Stimulated activated CD4-positive, alpha-beta T cell treated with anti-CD3 and anti-CD28 coated beads, Interleukin-15, amount 100 ng/mL, for 48 hours (primary cell): ENCODE measurements at regions not wholly inside any gene's neighbourhood (a gene's known extent, or its start where the extent isn't known, plus 50 kb on each side); places are given as distances from the start of the nearest gene placed in this dataset.
"Not testable (repeated sequence)": the region's sequence is repeated elsewhere in the genome, so short reads cannot be mapped to it uniquely, and the experiment has no call there.

Source experiments
- DNase-seq, 2 donors: peaks; one replicate each; pipeline ENCODE4 v3.0.0-alpha.2; 2020; ENCODE audit warnings: low read depth in 2 of 2

- no peak for DNase-seq
These were observed 111.3 kb downstream of the KIF26A start for GRCh38 chr14:104249706-104250105.

DNA sequence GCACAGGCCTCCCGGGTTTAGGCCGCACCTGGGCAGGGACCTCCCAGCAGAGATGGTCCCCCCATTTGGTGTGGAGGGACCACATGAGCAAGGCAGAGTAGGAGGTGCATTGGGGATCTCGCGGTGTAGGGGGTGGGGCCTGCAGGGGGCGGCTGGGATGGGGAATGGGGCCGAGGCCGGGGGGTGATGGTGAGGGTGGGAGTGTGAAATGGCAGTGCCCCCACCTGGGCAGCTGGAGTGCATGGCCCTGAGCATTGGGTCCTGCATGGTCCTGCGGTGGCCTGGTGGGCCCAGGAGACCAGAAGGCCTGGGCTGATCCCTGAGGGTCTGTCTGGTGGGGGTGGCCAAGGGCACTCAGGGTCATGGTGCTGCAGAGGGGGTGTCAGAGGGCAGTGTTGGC lies 111.8 kb downstream of the KIF26A start:
- no peak for DNase-seq

DNA sequence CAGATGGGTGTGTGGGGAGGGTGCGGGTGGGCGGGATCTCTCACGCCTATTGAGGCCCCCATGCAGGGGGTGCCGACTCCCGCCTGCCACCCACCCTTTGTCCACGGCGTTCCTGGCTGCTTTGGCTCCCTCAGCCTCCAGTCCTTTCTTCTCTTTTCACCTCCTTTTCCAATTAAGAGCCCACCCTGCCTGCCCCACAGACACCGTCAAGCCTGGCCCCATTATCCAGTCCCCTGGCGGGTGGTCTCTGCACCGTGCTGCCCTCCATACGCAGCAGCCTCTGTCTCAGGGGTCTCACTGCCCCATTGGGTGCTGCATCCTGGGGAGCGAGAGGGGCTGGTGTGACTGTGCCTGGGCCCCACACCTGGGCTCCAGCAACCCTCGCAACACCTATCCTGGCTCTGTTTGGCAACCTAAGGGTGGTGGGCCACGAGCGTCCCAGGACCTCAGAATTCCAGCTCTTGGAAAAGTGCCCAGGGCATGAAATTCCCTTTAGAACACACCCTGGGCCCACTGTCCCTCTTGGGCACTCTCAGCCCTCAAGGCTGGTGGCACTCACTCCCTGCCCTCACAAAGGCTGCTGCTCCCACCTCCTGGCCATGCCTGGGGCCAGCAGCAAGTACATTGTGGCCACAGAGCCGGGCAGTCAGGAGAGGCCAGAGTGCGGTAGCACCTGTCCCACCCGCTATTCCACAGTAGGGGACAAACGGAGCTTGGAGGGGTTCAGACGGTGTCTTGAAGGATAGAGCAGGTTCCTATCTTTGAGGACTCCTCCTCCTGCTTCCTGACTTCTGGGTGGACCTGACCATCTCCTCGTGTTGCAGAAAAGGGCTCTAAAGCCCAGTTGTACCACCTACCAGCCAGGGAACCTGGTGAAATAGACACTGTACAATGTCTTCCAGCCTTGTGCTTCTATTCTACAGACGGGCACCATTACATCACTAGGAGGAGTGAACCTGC lies 114.1 kb downstream of the KIF26A start:
- DNase-seq, result no peak

GRCh38 chr14:104253223-104253822 lies 114.9 kb downstream of the KIF26A start:
- no peak for DNase-seq

- no peak for DNase-seq
These were observed 115.5 kb downstream of the KIF26A start for GRCh38 chr14:104253901-104254353.

DNA sequence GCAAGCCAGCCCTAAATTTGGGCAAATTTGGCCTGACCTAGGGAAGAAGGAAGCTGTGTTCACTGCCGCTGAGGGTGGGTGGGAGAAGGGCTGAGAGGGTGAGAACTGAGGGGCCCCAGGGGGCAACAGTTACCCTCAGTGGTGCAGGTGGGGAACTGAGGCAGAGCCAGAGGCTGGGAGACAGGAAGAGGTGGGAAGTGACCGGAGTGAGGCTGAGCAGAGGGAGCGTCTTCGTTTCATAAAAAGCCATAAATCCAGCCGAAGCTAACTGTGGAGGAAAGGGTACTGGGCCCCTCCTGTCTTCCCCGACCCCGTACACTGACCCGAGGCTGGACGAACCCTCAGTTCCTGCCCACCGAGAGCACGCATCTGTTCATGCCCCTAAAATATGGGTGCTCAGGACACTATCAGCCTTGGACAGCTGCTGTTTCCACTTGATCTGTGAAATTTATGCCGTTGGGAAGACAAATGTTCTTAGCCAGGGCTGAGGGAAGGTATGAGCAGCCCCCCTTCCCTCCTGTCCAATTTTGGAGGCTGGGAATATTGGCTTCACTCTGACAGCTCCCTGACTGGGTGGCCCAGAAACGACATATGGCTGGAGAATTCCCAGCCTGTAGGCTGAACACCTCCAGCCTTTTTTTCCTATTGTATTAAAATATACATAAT lies 116.5 kb downstream of the KIF26A start:
- no peak for DNase-seq

- no peak for DNase-seq
These were observed 117.6 kb downstream of the KIF26A start for GRCh38 chr14:104256025-104256424.

- DNase-seq, result no peak
These were observed 124.4 kb downstream of the KIF26A start for GRCh38 chr14:104262515-104263514.

- DNase-seq, result no peak
These were observed 125.4 kb downstream of the KIF26A start for GRCh38 chr14:104263675-104264358.

DNA sequence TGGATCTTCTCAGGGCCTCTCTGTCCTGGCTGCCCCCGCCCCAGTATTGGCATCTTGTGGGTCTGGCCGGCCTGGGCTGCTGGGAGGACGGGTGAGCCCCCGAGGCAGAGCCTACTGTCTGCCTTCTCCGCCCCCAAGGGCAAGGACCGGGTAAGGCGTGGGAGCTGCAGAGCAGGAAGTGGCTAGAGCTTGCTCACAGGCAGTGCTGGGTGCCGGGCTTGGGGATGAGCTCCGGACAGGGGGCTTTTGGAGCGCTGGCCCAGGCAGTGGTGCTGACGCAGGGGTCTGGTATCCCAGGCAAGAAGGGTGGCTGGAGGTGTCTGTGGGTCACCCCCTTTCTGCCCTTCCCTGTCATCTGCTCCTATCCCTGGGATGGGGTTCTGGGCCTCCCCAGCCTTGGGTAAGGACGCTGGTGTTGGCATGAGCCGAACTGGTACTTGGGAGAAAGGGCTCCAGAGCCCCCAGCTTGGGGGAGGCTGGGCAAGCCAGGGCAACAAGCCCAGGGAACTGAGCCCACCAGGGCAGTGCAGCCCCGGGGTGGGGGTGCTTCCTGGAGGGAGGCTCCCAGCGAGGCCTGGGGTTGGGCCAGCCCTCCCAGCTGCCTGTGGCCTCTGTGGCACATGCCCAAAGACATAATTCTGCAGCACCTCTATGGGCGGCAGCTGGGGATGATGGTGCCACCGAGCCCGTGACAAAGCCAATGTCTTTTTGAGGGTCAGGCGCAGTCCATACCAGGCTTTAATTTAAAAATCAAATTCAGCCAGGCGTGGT lies 126.3 kb downstream of the KIF26A start:
- no peak for DNase-seq

DNA sequence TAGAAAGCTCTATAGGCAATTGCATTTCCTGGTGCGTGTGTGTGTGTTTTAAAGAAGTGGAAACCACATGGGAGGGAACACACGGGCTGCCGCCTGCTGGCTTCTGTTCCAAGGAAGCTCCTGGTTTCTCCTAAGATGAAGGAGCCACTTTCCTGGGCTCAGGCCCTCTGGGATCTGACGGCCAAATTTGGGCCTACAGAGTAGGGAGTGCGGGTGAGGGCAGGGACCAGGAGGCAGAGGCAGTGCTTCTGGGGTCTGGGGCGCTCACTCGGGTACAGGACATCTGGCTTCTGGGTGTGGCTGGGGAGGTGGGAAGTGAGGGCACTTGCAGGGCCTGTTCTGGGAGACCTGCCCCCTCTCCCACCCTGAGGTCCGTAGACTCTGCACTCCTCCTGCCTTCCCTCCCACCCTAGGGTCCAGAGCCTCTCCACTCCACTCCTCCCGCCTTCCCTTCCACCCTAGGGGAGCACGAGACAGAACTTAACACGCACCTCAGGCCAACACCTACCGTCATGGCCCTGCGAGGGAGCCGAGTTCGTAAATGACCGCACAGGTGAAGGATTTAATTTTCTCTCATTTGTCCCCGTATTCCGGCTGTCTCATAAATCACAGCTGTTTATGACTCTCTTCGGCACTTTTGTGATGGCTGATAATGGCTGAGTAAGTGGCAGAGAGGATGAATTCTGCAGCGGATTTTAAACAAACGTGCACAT lies 127.7 kb downstream of the KIF26A start:
- no peak for DNase-seq

DNA sequence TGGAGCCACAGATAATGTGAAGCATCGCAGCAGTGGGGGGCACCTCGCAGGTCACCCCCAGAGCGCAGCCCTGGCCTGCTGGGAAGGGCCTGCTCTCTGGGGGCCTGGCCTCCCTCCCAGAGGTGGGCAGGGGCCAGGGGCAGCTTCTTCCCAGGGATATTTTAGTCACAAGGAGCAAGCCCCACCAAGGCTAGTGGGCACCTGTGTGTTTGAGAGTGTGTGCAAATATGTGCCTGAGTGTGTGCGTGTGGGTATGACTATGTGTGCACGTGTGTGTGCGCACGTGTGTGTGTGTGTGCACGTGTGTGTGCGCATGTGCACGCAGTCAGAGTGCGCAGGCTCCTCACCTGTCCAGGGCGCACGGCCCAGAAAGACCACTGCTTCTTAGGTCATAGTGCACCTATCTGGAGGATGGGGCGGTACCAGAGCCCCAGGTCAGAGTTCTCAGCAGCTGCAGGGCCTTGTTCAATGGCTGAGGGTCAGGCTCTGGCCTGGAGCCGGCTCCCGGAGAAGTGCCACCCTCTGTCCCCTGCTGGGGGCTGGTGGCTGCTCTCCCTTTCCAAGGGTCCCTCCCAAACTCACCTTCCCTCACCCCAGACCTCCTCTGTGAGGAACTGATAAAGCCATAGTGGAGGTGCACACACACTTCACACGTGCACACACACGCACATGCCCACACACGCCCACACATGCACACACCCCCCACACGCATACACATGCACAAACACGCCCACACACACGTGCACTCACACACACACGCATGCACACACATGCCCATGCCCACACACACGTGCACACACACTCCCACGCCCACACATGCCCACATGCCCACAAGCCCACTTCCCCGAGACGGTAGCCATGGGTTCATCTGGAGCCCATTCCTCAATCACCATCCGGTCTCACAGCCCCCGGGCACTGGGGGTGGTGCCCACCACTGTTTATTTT lies 128.5 kb downstream of the KIF26A start:
- no peak for DNase-seq

DNA sequence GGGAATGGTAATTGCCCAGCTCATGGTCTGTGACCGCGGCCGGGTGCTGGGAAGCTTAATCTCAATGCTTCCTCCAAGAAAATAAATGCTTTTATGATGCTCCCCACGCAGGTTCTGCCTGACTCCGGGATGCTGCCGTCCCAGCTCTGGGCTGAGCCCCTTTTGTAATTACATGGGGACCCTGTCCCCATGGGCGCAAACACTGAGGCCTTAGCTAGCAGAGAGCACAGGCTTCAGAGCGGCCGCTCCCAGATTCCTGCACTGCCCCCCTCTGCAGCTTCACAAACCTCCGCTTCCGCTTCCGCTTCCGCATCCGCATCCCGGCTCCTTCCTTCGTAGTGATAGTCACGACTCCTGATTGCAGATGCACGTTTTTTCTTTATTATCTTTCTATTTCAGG lies 129.5 kb downstream of the KIF26A start:
- DNase-seq, result no peak

GRCh38 chr14:104268295-104268694 lies 129.9 kb downstream of the KIF26A start:
- DNase-seq, result no peak

GRCh38 chr14:104268725-104269436 lies 130.5 kb downstream of the KIF26A start:
- no peak for DNase-seq

- DNase-seq, result not testable (repeated sequence)
These were observed 131.3 kb downstream of the KIF26A start for GRCh38 chr14:104269511-104270241.

DNA sequence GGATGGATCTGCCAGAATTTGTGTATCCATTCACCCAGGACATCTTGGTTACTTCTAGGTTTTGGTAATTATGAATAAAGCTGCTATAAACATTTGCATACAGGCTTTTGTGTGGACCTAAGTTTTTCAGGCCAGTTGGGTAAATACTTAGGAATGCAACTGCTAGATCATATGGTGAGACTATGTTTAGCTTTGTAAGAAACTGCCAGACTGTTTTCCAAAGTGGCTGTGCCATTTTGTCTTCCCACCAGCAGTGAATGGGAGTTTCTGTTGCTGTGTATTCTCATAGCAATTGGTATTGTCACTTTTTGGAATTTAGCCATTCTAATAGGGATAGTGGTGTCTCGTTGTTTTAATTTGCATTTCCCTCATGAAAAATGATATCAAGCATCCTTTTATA lies 133.0 kb downstream of the KIF26A start:
- DNase-seq, result no peak
